OCI-LY3 (cell line): ENCODE measurements at regions not wholly inside any gene's neighbourhood (a gene's known extent, or its start where the extent isn't known, plus 50 kb on each side); places are given as distances from the start of the nearest gene placed in this dataset.

ENCODE experiments used
- CTCF ChIP-seq: fragments of 200-600, 300-600 bp; sonication (generic); IDR thresholded peaks from 2 replicates; pipeline ENCODE4 v1.5.1; 2014; ENCODE audit warnings: antibody characterized with exemption, low read length, low read depth
- EZH2phosphoT487 ChIP-seq: fragments of 200-600 bp; shearing (Covaris generic); IDR thresholded peaks from 2 replicates; pipeline ENCODE4 v1.6.1; 2018; ENCODE audit warnings: antibody characterized with exemption, mixed run types, low read depth

DNA sequence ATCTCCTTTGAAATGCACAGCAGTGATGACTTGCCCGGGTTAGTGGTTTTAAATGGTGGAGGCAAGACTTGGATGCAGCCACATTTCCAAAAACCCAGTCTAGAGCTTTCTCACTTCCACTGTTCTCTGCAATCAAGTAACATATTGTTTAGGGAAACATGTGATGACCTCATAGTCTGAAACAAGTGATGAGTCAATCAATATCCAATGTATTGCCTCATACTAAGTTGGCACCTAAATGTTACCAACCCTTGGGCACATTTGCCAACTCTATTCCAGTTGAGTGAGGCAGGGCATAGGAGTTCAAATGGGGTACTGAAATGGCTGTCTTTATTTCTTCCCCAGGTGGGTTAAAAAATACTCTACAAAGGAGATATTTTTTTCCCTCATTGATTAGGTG, 1105.4 kb downstream of the VRK1 start:
- no peak for TF ChIP-seq CTCF
- no peak for TF ChIP-seq EZH2phosphoT487
